GM23338 (cell line): ENCODE measurements at regions not wholly inside any gene's neighbourhood (a gene's known extent, or its start where the extent isn't known, plus 50 kb on each side); places are given as distances from the start of the nearest gene placed in this dataset.

ENCODE experiments used
- CREB1 ChIP-seq: fragments of 250-450 bp; sonication (Bioruptor Pico); IDR thresholded peaks from 2 replicates; pipeline ENCODE4 v1.5.0; 2020; ENCODE audit warnings: low read depth, mild to moderate bottlenecking, moderate library complexity
- EZH2 ChIP-seq: fragments of 200-600 bp; sonication (generic); IDR thresholded peaks from one replicate; pipeline ENCODE4 v1.8.0; 2017; ENCODE audit warnings: antibody characterized with exemption, mild to moderate bottlenecking, low read depth; ENCODE audit not compliant: unreplicated experiment
- EZH2phosphoT487 ChIP-seq: fragments of 200-600 bp; sonication (generic); IDR thresholded peaks from one replicate; pipeline ENCODE4 v1.8.1; 2018; ENCODE audit warnings: antibody characterized with exemption; ENCODE audit not compliant: unreplicated experiment
- JUNB ChIP-seq: IDR thresholded peaks from one replicate; pipeline ENCODE4 v1.6.1; 2016; ENCODE audit warnings: antibody characterized with exemption; ENCODE audit not compliant: unreplicated experiment
- NANOG ChIP-seq: IDR thresholded peaks from 2 replicates; pipeline ENCODE4 v1.6.1; 2016; ENCODE audit warnings: antibody characterized with exemption, borderline replicate concordance
- POLR2AphosphoS5 ChIP-seq: IDR thresholded peaks from 2 replicates; pipeline ENCODE4 v1.6.1; 2016; ENCODE audit warnings: antibody characterized with exemption, low read depth
- STAT1 ChIP-seq: IDR thresholded peaks from one replicate; pipeline ENCODE4 v1.6.1; 2016; ENCODE audit warnings: antibody characterized with exemption; ENCODE audit not compliant: unreplicated experiment
- ZNF331 ChIP-seq: fragments of 250-450 bp; sonication (Bioruptor Pico); IDR thresholded peaks from 2 replicates; pipeline ENCODE4 v1.5.0; 2020; ENCODE audit warnings: low read depth, mild to moderate bottlenecking, moderate library complexity
- TF ChIP-seq, protein P1 (sequence below), 2 experiments: fragments of 200-600 bp in 1 of 2; sonication (generic) in 1 of 2; conservative IDR thresholded peaks; 2 replicates each; pipeline versions ENCODE4 v1.5.1 to v1.6.1; 2016 to 2017; ENCODE audit warnings: antibody characterized with exemption in 2 of 2, low read depth in 2 of 2, mild to moderate bottlenecking in 2 of 2, moderate library complexity in 1 of 2
- TF ChIP-seq, protein P2 (sequence below): IDR thresholded peaks from one replicate; pipeline ENCODE4 v1.6.1; 2018; ENCODE audit warnings: antibody characterized with exemption; ENCODE audit not compliant: unreplicated experiment
- TF ChIP-seq, protein P3 (sequence below): IDR thresholded peaks from 2 replicates; pipeline ENCODE4 v1.6.1; 2016; ENCODE audit warnings: antibody characterized with exemption

DNA sequence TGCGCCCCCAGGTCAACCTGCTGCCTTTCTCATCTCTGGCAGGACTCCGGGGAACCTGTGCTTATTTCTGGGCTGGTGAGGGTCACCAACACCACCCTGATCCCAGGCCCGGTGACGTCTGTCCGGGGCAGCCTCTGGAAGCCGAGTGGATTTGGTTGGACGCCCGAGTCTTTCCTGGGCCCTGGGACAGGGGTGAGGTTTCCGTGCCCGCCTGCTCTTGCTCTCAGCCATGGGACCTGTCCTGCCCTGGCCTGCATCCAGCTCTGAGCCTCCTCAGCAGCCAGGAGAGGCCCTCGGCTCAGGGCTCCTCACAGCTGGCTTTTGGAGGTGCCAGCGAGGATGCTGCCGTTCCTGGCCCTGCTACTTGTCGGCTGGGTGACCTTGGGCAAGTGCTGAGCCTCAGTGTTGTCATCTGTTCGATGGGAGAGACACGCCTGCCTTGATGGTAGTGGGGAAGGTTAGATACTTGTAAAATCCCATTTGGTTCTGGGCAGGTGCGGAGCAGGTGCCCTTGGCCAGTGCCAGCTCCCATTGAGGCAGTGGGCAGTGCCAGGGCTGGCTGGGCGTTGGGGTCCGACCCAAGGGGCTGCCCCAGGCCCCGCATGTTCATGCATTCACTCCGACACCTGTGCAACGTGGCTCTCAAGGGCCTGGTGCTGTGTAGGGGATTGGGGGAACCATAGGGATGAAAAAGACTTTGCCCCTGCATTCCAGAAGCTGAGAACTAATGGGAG, 58.9 kb upstream of the THY1 start:
- TF ChIP-seq, protein P1, sequence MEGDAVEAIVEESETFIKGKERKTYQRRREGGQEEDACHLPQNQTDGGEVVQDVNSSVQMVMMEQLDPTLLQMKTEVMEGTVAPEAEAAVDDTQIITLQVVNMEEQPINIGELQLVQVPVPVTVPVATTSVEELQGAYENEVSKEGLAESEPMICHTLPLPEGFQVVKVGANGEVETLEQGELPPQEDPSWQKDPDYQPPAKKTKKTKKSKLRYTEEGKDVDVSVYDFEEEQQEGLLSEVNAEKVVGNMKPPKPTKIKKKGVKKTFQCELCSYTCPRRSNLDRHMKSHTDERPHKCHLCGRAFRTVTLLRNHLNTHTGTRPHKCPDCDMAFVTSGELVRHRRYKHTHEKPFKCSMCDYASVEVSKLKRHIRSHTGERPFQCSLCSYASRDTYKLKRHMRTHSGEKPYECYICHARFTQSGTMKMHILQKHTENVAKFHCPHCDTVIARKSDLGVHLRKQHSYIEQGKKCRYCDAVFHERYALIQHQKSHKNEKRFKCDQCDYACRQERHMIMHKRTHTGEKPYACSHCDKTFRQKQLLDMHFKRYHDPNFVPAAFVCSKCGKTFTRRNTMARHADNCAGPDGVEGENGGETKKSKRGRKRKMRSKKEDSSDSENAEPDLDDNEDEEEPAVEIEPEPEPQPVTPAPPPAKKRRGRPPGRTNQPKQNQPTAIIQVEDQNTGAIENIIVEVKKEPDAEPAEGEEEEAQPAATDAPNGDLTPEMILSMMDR (conservative IDR thresholded peaks at IDR 0.05; ENCODE audit: low read depth in 2 of 2): no peak
- TF ChIP-seq POLR2AphosphoS5: no peak
- TF ChIP-seq EZH2: no peak
- no peak for TF ChIP-seq STAT1
- TF ChIP-seq EZH2phosphoT487: no peak
- TF ChIP-seq, protein P2, sequence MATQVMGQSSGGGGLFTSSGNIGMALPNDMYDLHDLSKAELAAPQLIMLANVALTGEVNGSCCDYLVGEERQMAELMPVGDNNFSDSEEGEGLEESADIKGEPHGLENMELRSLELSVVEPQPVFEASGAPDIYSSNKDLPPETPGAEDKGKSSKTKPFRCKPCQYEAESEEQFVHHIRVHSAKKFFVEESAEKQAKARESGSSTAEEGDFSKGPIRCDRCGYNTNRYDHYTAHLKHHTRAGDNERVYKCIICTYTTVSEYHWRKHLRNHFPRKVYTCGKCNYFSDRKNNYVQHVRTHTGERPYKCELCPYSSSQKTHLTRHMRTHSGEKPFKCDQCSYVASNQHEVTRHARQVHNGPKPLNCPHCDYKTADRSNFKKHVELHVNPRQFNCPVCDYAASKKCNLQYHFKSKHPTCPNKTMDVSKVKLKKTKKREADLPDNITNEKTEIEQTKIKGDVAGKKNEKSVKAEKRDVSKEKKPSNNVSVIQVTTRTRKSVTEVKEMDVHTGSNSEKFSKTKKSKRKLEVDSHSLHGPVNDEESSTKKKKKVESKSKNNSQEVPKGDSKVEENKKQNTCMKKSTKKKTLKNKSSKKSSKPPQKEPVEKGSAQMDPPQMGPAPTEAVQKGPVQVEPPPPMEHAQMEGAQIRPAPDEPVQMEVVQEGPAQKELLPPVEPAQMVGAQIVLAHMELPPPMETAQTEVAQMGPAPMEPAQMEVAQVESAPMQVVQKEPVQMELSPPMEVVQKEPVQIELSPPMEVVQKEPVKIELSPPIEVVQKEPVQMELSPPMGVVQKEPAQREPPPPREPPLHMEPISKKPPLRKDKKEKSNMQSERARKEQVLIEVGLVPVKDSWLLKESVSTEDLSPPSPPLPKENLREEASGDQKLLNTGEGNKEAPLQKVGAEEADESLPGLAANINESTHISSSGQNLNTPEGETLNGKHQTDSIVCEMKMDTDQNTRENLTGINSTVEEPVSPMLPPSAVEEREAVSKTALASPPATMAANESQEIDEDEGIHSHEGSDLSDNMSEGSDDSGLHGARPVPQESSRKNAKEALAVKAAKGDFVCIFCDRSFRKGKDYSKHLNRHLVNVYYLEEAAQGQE: no peak
- no peak for TF ChIP-seq NANOG
- TF ChIP-seq ZNF331 (CRISPR knock-in tag): no peak
- TF ChIP-seq, protein P3, sequence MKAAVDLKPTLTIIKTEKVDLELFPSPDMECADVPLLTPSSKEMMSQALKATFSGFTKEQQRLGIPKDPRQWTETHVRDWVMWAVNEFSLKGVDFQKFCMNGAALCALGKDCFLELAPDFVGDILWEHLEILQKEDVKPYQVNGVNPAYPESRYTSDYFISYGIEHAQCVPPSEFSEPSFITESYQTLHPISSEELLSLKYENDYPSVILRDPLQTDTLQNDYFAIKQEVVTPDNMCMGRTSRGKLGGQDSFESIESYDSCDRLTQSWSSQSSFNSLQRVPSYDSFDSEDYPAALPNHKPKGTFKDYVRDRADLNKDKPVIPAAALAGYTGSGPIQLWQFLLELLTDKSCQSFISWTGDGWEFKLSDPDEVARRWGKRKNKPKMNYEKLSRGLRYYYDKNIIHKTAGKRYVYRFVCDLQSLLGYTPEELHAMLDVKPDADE: no peak
- TF ChIP-seq CREB1: no peak
- TF ChIP-seq JUNB: no peak
